Embryonic facial prominence (tissue), 1 donor: ENCODE measurements at regions not wholly inside any gene's neighbourhood (a gene's known extent, or its start where the extent isn't known, plus 50 kb on each side); places are given as distances from the start of the nearest gene placed in this dataset.
"Not testable (repeated sequence)": the region's sequence is repeated elsewhere in the genome, so short reads cannot be mapped to it uniquely, and the experiment has no call there.

ENCODE experiments used
- DNase-seq: peaks from one replicate; pipeline ENCODE4 v3.0.0-alpha.2; 2016; ENCODE audit errors: extremely low spot score

GRCh38 chr7:145471883-145472282 is 636.0 kb upstream of the TPK1 start:
- DNase-seq = no peak

GRCh38 chr7:145464287-145464686 is 628.4 kb upstream of the TPK1 start:
- DNase-seq = no peak

- no peak for DNase-seq
These were observed 626.6 kb upstream of the TPK1 start for GRCh38 chr7:145462463-145462862.

GRCh38 chr7:145434811-145435210 is 599.0 kb upstream of the TPK1 start:
- DNase-seq = no peak

GRCh38 chr7:145431834-145432233 is 596.0 kb upstream of the TPK1 start:
- no peak for DNase-seq

- DNase-seq = not testable (repeated sequence)
These were observed 582.6 kb upstream of the TPK1 start for GRCh38 chr7:145418481-145418880.

GRCh38 chr7:145411066-145411465 is 575.2 kb upstream of the TPK1 start:
- no peak for DNase-seq

- no peak for DNase-seq
These were observed 562.9 kb upstream of the TPK1 start for GRCh38 chr7:145398758-145399157.

- DNase-seq = no peak
These were observed 558.3 kb upstream of the TPK1 start for GRCh38 chr7:145394126-145394525.

GRCh38 chr7:145382762-145383161 is 546.9 kb upstream of the TPK1 start:
- no peak for DNase-seq

- no peak for DNase-seq
These were observed 542.3 kb upstream of the TPK1 start for GRCh38 chr7:145378197-145378596.

- no peak for DNase-seq
These were observed 524.8 kb upstream of the TPK1 start for GRCh38 chr7:145360511-145361100.

GRCh38 chr7:145350334-145350733 is 514.5 kb upstream of the TPK1 start:
- DNase-seq = no peak

- DNase-seq = not testable (repeated sequence)
These were observed 513.6 kb upstream of the TPK1 start for GRCh38 chr7:145349452-145349851.

GRCh38 chr7:145347271-145347670 is 511.4 kb upstream of the TPK1 start:
- DNase-seq = no peak

GRCh38 chr7:145339319-145339718 is 503.5 kb upstream of the TPK1 start:
- no peak for DNase-seq

- no peak for DNase-seq
These were observed 495.7 kb upstream of the TPK1 start for GRCh38 chr7:145331522-145331921.

- DNase-seq = no peak
These were observed 495.2 kb upstream of the TPK1 start for GRCh38 chr7:145331076-145331475.

GRCh38 chr7:145327646-145328045 is 491.8 kb upstream of the TPK1 start:
- no peak for DNase-seq

- no peak for DNase-seq
These were observed 488.2 kb upstream of the TPK1 start for GRCh38 chr7:145324081-145324480.

GRCh38 chr7:145313551-145313950 is 477.7 kb upstream of the TPK1 start:
- no peak for DNase-seq

GRCh38 chr7:145293754-145294153 is 457.9 kb upstream of the TPK1 start:
- no peak for DNase-seq

- DNase-seq = no peak
These were observed 457.4 kb upstream of the TPK1 start for GRCh38 chr7:145293228-145293701.

- no peak for DNase-seq
These were observed 453.5 kb upstream of the TPK1 start for GRCh38 chr7:145289384-145289783.
